ENCODE measurements at regions not wholly inside any gene's neighbourhood (a gene's known extent, or its start where the extent isn't known, plus 50 kb on each side); places are given as distances from the start of the nearest gene placed in this dataset.

DNA sequence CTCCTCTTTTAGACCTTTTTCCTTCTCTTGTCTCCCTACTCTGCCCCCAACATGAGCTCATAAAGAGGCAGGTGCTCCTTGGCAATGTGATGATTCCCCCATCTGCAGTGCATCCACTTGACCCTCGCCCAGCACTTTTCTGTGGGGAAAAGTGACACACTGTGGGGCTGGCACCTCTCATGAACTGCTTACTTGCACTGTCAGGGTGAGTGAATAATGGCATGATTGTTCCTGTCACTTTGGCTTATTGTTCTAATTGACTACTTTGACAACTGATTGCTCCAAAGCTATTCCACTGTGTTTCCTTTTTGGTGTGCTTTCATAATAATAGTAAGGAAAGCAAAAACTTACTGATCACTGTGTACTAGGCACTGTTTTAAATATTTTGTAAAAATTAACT, 253.3 kb upstream of the SUCLG2 start:
- Mint-ChIP-seq H3K4me1 (no peaks in the 10 kb centered on the region), H3K36me3 (ENCODE audit: low read depth) (no peaks in the 10 kb centered on the region), H3K4me3 (no peak overlapping the region), H3K27me3 (peaks cover 1% of the 10 kb centered on the region), H3K9me3 (no peaks in the 10 kb centered on the region), H3K27ac (no peak overlapping the region)
- intact Hi-C loops (cut with micrococcal nuclease): no loop called here
- POLR2A ChIA-PET: no interaction called here
- CTCF ChIA-PET: no interaction called here
- TF ChIP-seq, protein P1, sequence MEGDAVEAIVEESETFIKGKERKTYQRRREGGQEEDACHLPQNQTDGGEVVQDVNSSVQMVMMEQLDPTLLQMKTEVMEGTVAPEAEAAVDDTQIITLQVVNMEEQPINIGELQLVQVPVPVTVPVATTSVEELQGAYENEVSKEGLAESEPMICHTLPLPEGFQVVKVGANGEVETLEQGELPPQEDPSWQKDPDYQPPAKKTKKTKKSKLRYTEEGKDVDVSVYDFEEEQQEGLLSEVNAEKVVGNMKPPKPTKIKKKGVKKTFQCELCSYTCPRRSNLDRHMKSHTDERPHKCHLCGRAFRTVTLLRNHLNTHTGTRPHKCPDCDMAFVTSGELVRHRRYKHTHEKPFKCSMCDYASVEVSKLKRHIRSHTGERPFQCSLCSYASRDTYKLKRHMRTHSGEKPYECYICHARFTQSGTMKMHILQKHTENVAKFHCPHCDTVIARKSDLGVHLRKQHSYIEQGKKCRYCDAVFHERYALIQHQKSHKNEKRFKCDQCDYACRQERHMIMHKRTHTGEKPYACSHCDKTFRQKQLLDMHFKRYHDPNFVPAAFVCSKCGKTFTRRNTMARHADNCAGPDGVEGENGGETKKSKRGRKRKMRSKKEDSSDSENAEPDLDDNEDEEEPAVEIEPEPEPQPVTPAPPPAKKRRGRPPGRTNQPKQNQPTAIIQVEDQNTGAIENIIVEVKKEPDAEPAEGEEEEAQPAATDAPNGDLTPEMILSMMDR (IDR thresholded peaks at IDR 0.05): no peak
- no peak for ATAC-seq (ENCODE audit: low read depth)
- DNase-seq: no peak

DNA sequence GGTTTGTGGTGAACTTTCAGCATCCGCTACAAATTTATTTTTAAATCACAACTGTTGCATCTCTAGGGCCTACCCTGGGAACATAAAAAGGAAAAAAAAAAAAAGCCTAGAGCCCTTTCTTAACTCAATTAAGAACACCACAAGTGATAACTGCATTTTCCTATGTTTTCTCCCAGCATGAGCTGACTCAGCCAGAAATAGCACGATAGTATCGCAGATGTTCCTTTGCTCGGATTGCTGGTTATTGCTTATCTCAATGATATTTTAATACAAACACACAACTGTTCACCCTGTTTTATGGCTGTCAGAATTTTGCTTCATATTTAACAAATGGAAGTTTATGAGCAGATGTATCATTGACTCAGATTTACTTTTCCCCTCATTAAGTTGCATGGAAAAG, 251.8 kb upstream of the SUCLG2 start:
- intact Hi-C loops (cut with micrococcal nuclease): no loop called here
- H3K4me3 Mint-ChIP-seq: no peak overlapping the region
- H3K9me3 Mint-ChIP-seq: no peaks in the 10 kb centered on the region
- H3K27ac Mint-ChIP-seq: no peak overlapping the region
- no peaks in the 10 kb centered on the region for H3K36me3 Mint-ChIP-seq (ENCODE audit: low read depth)
- CTCF ChIA-PET: no interaction called here
- no peaks in the 10 kb centered on the region for H3K4me1 Mint-ChIP-seq
- DNase-seq (no peak), ATAC-seq (ENCODE audit: low read depth) (no peak)
- peaks cover 1% of the 10 kb centered on the region for H3K27me3 Mint-ChIP-seq
- POLR2A ChIA-PET: no interaction called here
- TF ChIP-seq, protein P1 (IDR thresholded peaks at IDR 0.05): no peak

DNA sequence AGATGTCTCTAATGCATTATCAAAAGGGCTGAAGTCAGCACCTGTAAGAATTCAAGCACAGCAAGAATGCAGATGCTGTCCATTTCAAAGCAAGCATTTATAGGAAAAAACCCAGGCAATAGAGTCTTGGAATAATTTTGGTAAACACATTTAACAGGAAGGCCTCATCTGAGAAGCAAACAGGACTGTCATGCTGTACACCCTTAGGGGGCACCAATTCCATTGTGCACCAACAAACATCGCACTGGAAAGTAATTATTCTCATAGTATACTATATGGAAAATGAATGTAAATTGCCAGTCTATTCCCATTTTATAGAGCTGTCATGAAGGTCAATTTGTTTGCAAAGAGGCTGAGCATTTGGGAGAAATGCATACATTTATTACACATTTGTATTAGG, 247.3 kb upstream of the SUCLG2 start:
- Mint-ChIP-seq H3K36me3 (ENCODE audit: low read depth) (no peaks in the 10 kb centered on the region), H3K27me3 (no peaks in the 10 kb centered on the region), H3K9me3 (no peaks in the 10 kb centered on the region), H3K27ac (no peak overlapping the region), H3K4me1 (peaks cover 14% of the 10 kb centered on the region), H3K4me3 (no peak overlapping the region)
- DNase-seq (no peak), ATAC-seq (ENCODE audit: low read depth) (no peak)
- POLR2A ChIA-PET: no interaction called here
- intact Hi-C loops (cut with micrococcal nuclease): no loop called here
- CTCF ChIA-PET: no interaction called here
- TF ChIP-seq, protein P1 (IDR thresholded peaks at IDR 0.05): no peak

DNA sequence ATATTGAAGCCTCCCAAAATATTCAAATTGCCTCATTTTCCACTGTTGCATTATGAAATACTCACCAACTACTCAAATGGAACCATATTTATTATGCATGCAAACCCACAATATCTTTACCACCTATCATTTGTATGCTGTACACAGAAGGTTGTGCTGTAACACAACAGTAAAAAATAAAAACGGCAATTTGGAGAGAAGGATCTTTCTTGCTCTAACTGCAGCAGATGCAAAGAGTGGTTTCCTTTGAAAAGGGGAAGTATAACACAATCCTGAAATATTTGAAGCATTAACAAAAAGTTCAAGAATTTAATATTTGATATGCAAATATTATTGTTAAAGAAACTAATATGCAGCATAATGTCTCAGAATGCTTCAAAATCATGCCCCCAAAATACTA, 244.5 kb upstream of the SUCLG2 start:
- no peaks in the 10 kb centered on the region for H3K27me3 Mint-ChIP-seq
- no peaks in the 10 kb centered on the region for H3K36me3 Mint-ChIP-seq (ENCODE audit: low read depth)
- ATAC-seq (ENCODE audit: low read depth) (no peak), DNase-seq (no peak)
- peaks cover 14% of the 10 kb centered on the region for H3K4me1 Mint-ChIP-seq
- TF ChIP-seq, protein P1 (IDR thresholded peaks at IDR 0.05): no peak
- no peaks in the 10 kb centered on the region for H3K9me3 Mint-ChIP-seq
- H3K27ac Mint-ChIP-seq: no peak overlapping the region
- ChIA-PET POLR2A (no interaction called here), CTCF (no interaction called here)
- intact Hi-C loops (cut with micrococcal nuclease): no loop called here
- no peak overlapping the region for H3K4me3 Mint-ChIP-seq

DNA sequence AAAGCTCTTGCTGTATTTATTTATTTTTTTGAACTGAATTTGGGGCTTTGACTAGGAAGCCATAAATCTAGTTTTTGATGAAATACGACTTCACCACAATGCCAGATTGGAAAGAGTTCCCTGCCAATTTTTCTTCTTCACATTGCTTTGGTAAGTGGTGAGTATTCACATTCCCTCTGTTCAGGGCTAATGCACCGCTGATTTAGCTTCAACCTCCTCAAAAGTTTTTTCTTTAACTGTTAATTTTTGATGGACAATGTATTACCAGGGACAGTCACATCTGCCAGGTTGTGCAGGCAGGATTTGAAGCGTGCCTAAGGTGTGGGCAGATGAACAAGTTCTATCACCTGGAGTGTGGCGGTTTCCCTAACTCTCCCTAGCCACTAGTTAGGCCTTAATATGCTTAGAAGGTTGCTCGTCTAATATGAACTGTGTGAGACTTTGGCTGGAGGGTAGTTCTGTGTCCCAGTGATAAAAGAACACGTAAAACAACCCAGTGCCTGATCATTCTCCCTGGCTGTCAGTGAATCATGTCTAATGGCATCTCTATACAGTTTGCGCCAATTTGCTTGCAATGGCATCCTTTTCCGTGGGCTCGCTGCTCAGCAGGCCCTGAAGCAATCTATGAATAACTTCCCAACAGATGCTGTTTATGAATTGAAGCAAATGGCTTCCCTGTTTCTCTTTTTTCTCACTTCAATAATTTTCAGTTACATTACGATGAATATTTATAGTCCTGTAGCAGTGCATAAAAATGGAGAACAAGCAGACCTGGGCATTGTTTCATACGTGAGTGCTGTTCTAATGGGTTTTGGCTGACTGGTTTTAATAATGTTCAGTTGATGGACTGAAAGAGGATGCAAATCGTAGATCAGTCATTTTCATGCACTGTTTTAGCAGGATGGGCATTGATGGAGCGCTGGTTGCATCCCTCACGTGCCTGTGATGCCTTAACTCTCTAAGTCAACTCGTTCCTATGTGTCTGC, 243.2 kb upstream of the SUCLG2 start:
- DNase-seq (no peak), ATAC-seq (ENCODE audit: low read depth) (no peak)
- ChIA-PET POLR2A (no interaction called here), CTCF (no interaction called here)
- H3K4me1 Mint-ChIP-seq: peaks cover 14% of the 10 kb centered on the region
- no peaks in the 10 kb centered on the region for H3K36me3 Mint-ChIP-seq (ENCODE audit: low read depth)
- no peak overlapping the region for H3K27ac Mint-ChIP-seq
- H3K4me3 Mint-ChIP-seq: no peak overlapping the region
- intact Hi-C loops (cut with micrococcal nuclease): no loop called here
- H3K9me3 Mint-ChIP-seq: no peaks in the 10 kb centered on the region
- no peaks in the 10 kb centered on the region for H3K27me3 Mint-ChIP-seq
- TF ChIP-seq, protein P1 (IDR thresholded peaks at IDR 0.05): no peak
